GM19468 (cell line): ENCODE measurements at regions not wholly inside any gene's neighbourhood (a gene's known extent, or its start where the extent isn't known, plus 50 kb on each side); places are given as distances from the start of the nearest gene placed in this dataset.
"Not testable (repeated sequence)": the region's sequence is repeated elsewhere in the genome, so short reads cannot be mapped to it uniquely, and the experiment has no call there.

Experiments
- ATAC-seq: cut with Tn5 transposase; IDR thresholded peaks from one replicate; pipeline ENCODE4 v1.9.1; 2021; ENCODE audit warnings: mild to moderate bottlenecking, moderate library complexity, moderate number of reproducible peaks; ENCODE audit not compliant: unreplicated experiment; ENCODE audit errors: extremely low read depth

DNA sequence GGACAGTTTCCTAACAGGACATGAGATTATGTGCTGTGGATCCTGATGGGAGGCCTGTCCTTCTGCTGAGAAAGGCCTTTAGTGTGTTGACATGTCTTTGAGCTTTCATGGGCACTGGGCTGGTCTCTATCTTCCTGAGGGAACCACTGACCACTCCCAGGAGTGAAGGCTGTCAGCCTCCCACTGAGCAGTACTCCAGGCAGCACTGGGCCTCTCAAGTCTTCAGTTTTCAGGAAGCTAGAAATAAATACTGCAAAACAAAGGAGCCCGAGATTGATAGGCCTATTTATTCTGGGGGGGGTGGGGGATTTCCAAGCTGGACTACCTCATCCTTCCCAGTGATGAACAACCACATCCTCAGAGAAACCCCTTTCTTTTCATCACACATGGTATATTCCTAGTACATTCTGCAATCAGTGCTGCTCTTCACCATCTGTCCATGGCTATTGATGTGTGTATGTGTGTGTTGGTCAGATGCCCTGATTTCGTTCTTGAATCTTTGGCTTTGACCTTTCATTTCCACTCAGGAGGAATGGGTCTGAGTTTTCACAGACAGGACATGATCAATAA is 180.9 kb upstream of the SPTLC3 start:
- ATAC-seq = no peak

DNA sequence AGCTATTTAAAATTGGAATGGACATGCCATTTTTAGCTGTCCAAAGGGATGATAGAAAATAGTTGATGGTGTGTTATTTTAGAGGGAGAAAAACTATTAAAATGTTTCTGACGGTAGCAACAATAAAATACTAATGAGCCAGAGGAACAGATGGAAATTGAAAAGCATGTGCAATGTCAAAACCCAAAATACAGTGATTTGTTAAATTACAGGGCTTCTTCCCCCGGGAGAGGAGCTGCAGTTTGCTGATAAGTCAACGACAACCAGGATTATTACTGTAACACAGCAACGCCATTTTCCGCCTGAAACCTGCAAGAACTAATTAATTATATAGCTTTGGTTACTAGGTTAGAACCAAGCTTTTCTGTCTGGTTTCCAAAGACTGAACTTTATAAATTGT is 179.6 kb upstream of the SPTLC3 start:
- ATAC-seq = no peak

DNA sequence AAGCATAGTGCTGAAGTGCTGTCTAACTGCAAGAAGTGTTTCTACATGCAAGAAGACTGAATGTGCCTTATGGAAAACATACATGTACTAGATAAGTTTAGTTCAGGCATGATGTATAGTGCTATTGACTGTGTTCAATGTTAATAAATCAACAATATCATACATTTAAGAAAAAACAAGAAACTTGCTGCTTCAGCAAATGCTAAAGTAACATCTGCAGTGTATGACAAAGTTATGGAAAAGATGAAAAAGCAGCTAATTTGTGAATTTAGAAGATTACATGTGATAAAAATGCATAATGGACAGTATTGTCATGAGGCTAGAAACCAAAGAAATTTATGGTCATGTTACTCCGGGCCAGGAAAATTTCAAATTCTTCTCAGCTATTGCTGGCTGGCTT is 174.9 kb upstream of the SPTLC3 start:
- no peak for ATAC-seq

GRCh38 chr20:12835999-12836398 is 172.8 kb upstream of the SPTLC3 start:
- ATAC-seq = no peak

DNA sequence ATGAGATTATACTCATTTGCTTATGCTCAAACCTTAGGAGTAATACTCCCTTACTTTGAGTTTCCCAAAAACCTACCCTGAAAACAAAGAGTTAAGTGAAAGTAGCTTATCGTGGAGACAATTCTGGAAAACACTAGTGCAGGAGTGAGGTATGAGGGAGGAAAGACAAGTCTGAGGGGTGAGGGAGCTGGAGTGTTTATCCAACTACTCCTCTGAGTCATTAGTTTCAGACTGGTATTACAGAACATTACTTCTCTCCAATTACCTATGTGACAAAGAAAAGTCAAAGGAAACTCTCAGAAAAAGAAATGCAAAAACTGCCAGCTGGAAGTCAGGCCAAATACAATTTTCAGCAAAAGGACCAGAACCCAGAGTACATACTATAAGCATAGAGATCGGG is 171.1 kb upstream of the SPTLC3 start:
- no peak for ATAC-seq

GRCh38 chr20:12838261-12838866 is 170.4 kb upstream of the SPTLC3 start:
- no peak for ATAC-seq

DNA sequence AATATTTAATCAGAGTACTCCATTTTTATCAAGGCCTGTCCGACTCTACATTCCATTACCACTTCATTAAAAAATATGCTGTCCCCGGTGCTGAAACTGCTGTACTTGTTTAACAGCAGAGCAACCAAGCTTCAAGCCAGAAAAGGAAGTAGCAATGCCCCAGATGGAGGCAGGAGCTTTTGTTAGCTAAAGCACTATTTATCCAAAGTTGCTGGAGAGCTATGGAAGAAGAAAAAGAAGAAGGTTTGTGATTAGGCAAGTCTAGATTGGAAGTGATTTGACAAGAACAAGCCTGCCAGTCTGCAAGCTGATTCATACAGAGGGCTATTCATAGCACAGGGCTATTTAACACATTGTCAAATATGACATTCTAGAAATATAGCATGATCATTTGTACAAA is 160.9 kb upstream of the SPTLC3 start:
- no peak for ATAC-seq

DNA sequence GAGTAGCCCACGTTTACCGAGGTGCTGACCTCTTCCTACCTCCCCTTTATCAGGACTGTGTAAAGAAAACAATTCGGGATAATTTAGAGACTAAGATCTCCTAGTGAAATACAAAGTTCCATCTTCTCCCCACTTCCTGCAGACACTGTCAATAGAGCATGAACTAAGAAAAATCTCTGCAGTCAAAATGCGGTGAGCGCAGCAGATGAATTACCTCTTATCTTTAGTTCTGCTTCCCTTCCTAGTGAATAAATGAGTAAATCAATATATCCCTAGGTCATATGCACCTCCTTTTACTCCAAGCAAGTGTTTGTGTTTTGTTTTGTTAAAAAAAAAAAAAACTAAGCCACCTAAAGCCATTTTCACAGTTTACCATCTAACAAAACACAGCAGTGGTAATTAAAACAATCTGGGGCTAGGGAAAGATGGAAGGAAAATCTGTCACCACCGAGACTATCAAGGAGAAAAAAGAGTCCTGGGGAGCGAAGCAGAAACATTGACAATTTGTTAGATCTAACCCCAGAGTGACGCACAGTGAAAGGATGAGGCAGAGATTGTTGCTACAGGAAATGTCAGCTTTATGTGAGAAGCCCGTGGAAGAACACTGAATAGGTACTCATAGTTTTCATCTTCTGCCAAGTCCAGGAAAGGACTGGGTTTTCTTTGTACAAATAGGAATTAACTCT is 159.4 kb upstream of the SPTLC3 start:
- no peak for ATAC-seq

DNA sequence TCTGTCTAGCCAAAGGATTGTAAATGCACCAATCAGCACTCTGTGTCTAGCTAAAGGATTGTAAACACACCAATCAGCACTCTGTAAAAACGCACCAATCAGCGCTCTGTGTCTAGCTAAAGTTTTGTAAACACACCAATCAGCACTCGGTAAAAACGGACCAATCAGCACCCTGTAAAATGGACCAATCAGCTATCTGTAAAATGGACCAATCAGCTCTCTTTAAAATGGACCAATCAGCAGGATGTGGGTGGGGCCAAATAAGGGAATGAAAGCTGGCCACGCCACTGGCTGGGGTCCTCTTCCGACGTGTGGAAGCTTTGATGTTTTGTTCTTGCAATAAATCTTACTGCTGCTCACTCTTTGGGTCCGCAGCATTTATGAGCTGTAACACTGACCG is 151.1 kb upstream of the SPTLC3 start:
- not testable (repeated sequence) for ATAC-seq

DNA sequence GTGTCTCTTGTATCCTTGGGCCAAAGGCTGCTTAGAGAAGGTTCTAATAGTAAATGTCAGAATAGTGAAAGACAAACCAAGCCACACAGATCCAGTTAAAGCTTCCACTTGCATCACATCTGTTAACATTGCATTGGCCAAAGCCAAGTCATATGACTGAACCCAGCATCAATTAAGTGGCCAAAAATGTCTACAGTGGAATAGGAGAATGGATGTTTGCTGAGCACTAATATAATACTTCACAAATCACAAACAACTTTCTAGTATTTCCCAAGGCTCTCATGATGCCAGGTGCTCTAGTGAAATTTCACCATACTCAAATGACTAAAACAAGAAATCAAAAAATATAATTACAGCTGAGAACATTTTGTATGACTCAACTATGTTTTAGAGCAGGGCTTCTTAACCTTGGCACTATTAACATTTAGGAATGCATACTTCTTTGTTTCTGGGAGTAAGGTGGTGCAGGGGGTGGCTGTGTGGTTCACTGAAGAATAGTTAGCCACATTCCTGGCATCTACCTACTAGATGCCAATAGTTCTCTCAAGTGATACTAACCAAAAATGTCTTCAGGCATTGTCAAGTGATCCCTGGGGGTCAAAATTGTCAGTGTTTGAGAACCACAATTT is 148.0 kb upstream of the SPTLC3 start:
- ATAC-seq = no peak

DNA sequence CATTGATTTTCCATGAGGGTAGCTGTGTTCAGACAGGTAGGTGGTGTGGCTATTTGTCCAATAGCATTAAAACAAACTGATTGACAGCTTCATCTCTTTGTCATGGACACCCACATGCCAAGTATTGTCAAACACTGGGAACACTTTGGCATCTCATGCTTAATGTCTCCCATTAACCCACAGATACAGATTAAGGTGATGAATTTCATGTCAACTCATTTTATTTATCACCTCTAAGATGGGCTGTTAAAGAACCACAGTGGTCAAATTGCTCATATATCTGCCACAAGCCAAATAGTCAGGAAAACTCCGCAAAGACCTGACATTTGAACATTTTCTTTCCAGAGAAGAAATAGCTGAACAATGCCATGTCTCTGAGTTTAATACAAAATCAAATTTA is 139.1 kb upstream of the SPTLC3 start:
- no peak for ATAC-seq

DNA sequence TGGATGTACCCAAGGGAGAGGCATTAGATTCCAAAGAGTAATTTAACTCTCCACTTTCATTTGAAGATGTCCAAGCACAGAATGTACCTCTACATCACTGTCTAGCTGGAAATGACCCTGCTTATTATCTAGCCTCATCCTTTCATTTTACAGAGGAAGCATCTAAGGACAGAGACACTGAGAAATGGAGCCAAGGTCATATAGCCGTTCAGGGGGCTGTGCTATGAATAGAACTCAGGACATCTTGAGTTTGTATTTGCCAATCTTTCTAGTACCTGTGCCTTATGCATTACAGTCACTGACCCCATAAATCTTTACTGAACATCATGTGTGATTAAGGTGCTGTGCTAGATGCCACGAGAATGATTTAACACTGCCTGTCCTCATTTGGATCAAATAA is 138.2 kb upstream of the SPTLC3 start:
- no peak for ATAC-seq

- no peak for ATAC-seq
Observed at GRCh38 chr20:12874933-12875332, 133.8 kb upstream of the SPTLC3 start.

DNA sequence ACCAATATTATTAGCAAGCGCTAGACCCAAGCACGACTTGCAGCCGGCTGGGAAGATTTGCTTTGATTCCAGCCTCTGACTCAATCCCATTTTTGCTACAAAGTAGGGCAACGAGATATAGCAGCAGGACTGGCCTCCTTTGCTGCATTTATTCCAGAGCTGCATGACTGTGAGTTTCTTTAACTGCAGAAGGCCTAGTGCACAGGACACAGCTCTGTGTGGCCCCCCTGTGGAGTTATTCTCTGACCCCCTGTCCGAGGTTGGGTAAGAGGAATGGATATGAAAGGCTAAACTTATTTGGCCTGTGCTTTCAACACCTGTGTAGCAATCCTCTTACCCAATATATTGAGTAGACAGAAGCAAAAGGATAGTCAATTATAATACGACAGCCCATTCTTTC is 133.3 kb upstream of the SPTLC3 start:
- no peak for ATAC-seq

DNA sequence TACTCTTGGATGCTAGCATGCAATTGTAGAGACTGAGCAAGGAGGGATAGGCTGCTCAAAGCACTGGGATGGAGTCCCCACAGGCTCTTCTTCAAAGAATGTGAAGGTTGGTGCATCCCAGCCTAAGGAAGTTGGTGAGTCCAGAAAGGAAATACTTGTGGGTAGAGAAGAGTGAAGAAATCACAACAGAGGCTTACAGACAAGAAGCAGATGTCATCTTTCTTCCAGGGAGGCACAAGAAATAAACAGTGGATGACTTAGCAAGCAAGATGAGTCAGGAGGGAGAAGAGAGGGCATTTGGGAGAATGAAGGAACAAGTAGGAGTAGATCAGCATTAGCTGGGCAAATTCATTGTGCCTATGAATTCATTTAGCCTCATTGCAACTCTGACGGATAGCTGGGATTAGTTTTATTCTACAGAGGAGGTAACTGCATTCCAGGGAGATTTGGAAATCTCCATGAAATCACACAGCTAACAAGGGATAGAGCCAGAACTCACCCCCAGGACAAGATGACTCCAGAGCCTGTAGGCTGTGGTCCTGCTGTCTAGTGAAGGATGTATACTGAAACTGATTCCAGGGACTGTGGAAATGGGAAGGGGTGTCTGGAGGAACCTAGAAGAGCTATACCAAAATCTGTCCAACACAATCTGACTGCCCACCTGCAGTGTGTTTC is 125.8 kb upstream of the SPTLC3 start:
- ATAC-seq = no peak

GRCh38 chr20:12883507-12883885 is 125.3 kb upstream of the SPTLC3 start:
- ATAC-seq = no peak

GRCh38 chr20:12886618-12887363 is 122.0 kb upstream of the SPTLC3 start:
- ATAC-seq = no peak

DNA sequence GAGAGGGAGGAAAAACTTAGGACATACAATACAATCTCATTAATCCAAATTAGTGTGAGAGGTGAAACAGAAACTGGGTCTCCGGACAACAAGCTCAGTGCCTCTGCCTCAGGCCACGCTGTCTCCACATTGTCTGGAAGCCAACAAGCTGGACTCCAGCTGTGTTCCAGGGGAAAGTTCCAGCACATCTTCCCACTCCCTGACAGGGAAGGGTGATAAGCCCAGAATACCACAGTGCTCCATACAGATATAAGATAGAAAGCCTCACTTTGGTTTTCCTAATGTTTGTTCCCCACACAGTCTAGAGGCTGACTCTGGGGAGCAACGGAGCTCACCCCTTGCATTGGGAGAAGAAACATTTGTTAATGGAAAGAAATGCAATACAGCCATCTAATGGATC is 117.1 kb upstream of the SPTLC3 start:
- no peak for ATAC-seq

- no peak for ATAC-seq
Observed at GRCh38 chr20:12893019-12893418, 115.8 kb upstream of the SPTLC3 start.

GRCh38 chr20:12893653-12894052 is 115.1 kb upstream of the SPTLC3 start:
- no peak for ATAC-seq
